Neuronal stem cell (in vitro differentiated cells): ENCODE measurements at regions not wholly inside any gene's neighbourhood (a gene's known extent, or its start where the extent isn't known, plus 50 kb on each side); places are given as distances from the start of the nearest gene placed in this dataset.

Source experiments
- DNase-seq: peaks from one replicate; pipeline ENCODE4 v3.0.0-alpha.2; 2013; ENCODE audit warnings: low spot score
- H2AFZ ChIP-seq: one replicate; pipeline ENCODE4 v1.6.1; 2013; ENCODE audit warnings: mild to moderate bottlenecking, low read length, inconsistent platforms
- H2AK5ac ChIP-seq: 2 replicates; pipeline ENCODE4 v1.6.1; 2013; ENCODE audit warnings: low read depth, mild to moderate bottlenecking, inconsistent platforms, low read length, moderate library complexity, mixed read lengths
- H2BK120ac ChIP-seq: 2 replicates; pipeline ENCODE4 v1.6.1; 2013; ENCODE audit warnings: low read depth, mild to moderate bottlenecking, inconsistent platforms, low read length, moderate library complexity, mixed read lengths
- H2BK12ac ChIP-seq: one replicate; pipeline ENCODE4 v1.6.1; 2013; ENCODE audit warnings: low read length, inconsistent platforms
- H2BK15ac ChIP-seq: 2 replicates; pipeline ENCODE4 v1.6.1; 2013; ENCODE audit warnings: mild to moderate bottlenecking, low read length, inconsistent platforms, mixed read lengths
- H2BK5ac ChIP-seq: one replicate; pipeline ENCODE4 v1.6.1; 2013; ENCODE audit warnings: inconsistent platforms, mild to moderate bottlenecking, low read length, moderate library complexity
- H3K14ac ChIP-seq: one replicate; pipeline ENCODE4 v1.6.1; 2013; ENCODE audit warnings: low read length, inconsistent platforms
- H3K18ac ChIP-seq: 2 replicates; pipeline ENCODE4 v1.6.1; 2013; ENCODE audit warnings: low read length, inconsistent platforms
- H3K23ac ChIP-seq: 2 replicates; pipeline ENCODE4 v1.6.1; 2013; ENCODE audit warnings: low read depth, mild to moderate bottlenecking, mixed read lengths, low read length, inconsistent platforms; ENCODE audit not compliant: poor library complexity
- H3K27ac ChIP-seq: replicated peaks from 3 replicates; pipeline ENCODE4 v1.5.1; 2013; ENCODE audit warnings: low read length, inconsistent platforms
- H3K27me3 ChIP-seq, 3 experiments: 2 replicates each; pipeline ENCODE4 v1.6.1; 2013; ENCODE audit warnings: low read length in 3 of 3, mild to moderate bottlenecking in 2 of 3, inconsistent platforms in 1 of 3, low read depth in 1 of 3, mixed read lengths in 1 of 3, moderate library complexity in 1 of 3; ENCODE audit not compliant: control insufficient read depth in 3 of 3, insufficient read depth in 3 of 3
- H3K36me3 ChIP-seq, 2 donors: replicated peaks in 1 of 2; 2 replicates each; pipeline ENCODE4 v1.6.1; 2013; ENCODE audit warnings: low read length in 2 of 2; ENCODE audit not compliant: control insufficient read depth in 2 of 2, insufficient read depth in 2 of 2
- H3K4ac ChIP-seq: 2 replicates; pipeline ENCODE4 v1.6.1; 2013; ENCODE audit warnings: inconsistent platforms, mild to moderate bottlenecking, low read length, moderate library complexity
- H3K4me1 ChIP-seq, 2 donors: 1 replicate in 1 of 2; 2 replicates in 1 of 2; pipeline ENCODE4 v1.6.1; 2013; ENCODE audit warnings: low read length in 2 of 2, low read depth in 1 of 2; ENCODE audit not compliant: control insufficient read depth in 2 of 2, insufficient read depth in 1 of 2
- H3K4me2 ChIP-seq: one replicate; pipeline ENCODE4 v1.6.1; 2013; ENCODE audit warnings: mild to moderate bottlenecking, low read length, inconsistent platforms; ENCODE audit not compliant: insufficient read depth, poor library complexity, severe bottlenecking
- H3K4me3 ChIP-seq, 2 donors: 2 replicates each; pipeline ENCODE4 v1.5.1; 2013; ENCODE audit warnings: low read length in 2 of 2, mild to moderate bottlenecking in 2 of 2, inconsistent platforms in 1 of 2, moderate library complexity in 1 of 2
- H3K79me1 ChIP-seq: one replicate; pipeline ENCODE4 v1.6.1; 2013; ENCODE audit warnings: low read depth, mild to moderate bottlenecking, inconsistent platforms, low read length, moderate library complexity
- H3K9ac ChIP-seq: one replicate; pipeline ENCODE4 v1.6.1; 2013; ENCODE audit warnings: mild to moderate bottlenecking, low read depth, low read length, inconsistent platforms; ENCODE audit not compliant: poor library complexity
- H3K9me3 ChIP-seq, 2 donors: replicated peaks in 1 of 2; 2 replicates each; pipeline versions ENCODE3 to v1.6.1; 2013; ENCODE audit warnings: low read length in 2 of 2, mild to moderate bottlenecking in 2 of 2, inconsistent platforms in 1 of 2, low read depth in 1 of 2, mixed read lengths in 1 of 2, moderate library complexity in 1 of 2; ENCODE audit not compliant: control insufficient read depth in 2 of 2, insufficient read depth in 1 of 2
- H4K8ac ChIP-seq: one replicate; pipeline ENCODE4 v1.6.1; 2013; ENCODE audit warnings: low read depth, mild to moderate bottlenecking, inconsistent platforms, low read length, moderate library complexity
- H4K91ac ChIP-seq: one replicate; pipeline ENCODE4 v1.6.1; 2013; ENCODE audit warnings: low read length, low read depth, mild to moderate bottlenecking, inconsistent platforms; ENCODE audit not compliant: poor library complexity
- WGBS, 2 donors: extraction: QIAGEN DNeasy Blood & Tissue Kit; methylation state at CpG; one replicate each; pipeline ENCODE4 v1.1.7; 2013; ENCODE audit warnings: missing lambda C conversion rate in 2 of 2, mixed read lengths in 1 of 2; ENCODE audit not compliant: insufficient read length in 2 of 2, insufficient replicate concordance in 1 of 2; ENCODE audit errors: extremely low coverage in 2 of 2; 5-methylcytosine and 5-hydroxymethylcytosine counted together

- H2BK120ac ChIP-seq, result no peak overlapping the region
- H3K79me1 ChIP-seq, result no peaks in the 10 kb centered on the region
- no peaks in the 10 kb centered on the region for H3K36me3 ChIP-seq
- H3K4me2 ChIP-seq, result no peak overlapping the region
- no peak overlapping the region for H3K18ac ChIP-seq
- no peaks in the 10 kb centered on the region for H3K9me3 ChIP-seq
- H3K4me3 ChIP-seq, result no peak overlapping the region
- WGBS, 2 donors, result no CpG with 5 or more reads among the region's 3 CpGs
- DNase-seq, result no peak
- H2BK12ac ChIP-seq, result no peak overlapping the region
- H3K27me3 ChIP-seq, result no peaks in the 10 kb centered on the region
- H3K4me1 ChIP-seq, result no peaks in the 10 kb centered on the region
- H2AFZ ChIP-seq, result no peak overlapping the region
- H2BK15ac ChIP-seq, result no peak overlapping the region
- H3K4ac ChIP-seq, result no peak overlapping the region
- H3K27ac ChIP-seq, result no peak overlapping the region
- H3K9ac ChIP-seq, result no peak overlapping the region
- no peak overlapping the region for H3K23ac ChIP-seq
- no peak overlapping the region for H4K8ac ChIP-seq
- H2BK5ac ChIP-seq, result no peak overlapping the region
- no peak overlapping the region for H2AK5ac ChIP-seq
- no peak overlapping the region for H3K14ac ChIP-seq
- no peak overlapping the region for H4K91ac ChIP-seq
These were observed 260.7 kb downstream of the POLR1F start for GRCh38 chr7:19448091-19448490.

GRCh38 chr7:19442016-19442785 is 266.6 kb downstream of the POLR1F start:
- H2BK12ac ChIP-seq, result no peak overlapping the region
- no peak overlapping the region for H3K9ac ChIP-seq
- no peaks in the 10 kb centered on the region for H3K36me3 ChIP-seq
- no peaks in the 10 kb centered on the region for H3K79me1 ChIP-seq
- no peak overlapping the region for H3K18ac ChIP-seq
- no peak overlapping the region for H4K8ac ChIP-seq
- no peak overlapping the region for H2BK5ac ChIP-seq
- no peak overlapping the region for H3K4me2 ChIP-seq
- no peaks in the 10 kb centered on the region for H3K27me3 ChIP-seq
- H3K23ac ChIP-seq, result no peak overlapping the region
- no peak overlapping the region for H2AK5ac ChIP-seq
- no peak overlapping the region for H3K4ac ChIP-seq
- H2AFZ ChIP-seq, result no peak overlapping the region
- DNase-seq, result peak; percentile 14
- no peak overlapping the region for H3K4me3 ChIP-seq
- no peak overlapping the region for H2BK120ac ChIP-seq
- no CpG with 5 or more reads among the region's 4 CpGs for WGBS, 2 donors
- H3K14ac ChIP-seq, result no peak overlapping the region
- H3K9me3 ChIP-seq, result no peaks in the 10 kb centered on the region
- no peaks in the 10 kb centered on the region for H3K4me1 ChIP-seq
- no peak overlapping the region for H4K91ac ChIP-seq
- no peak overlapping the region for H2BK15ac ChIP-seq
- H3K27ac ChIP-seq, result no peak overlapping the region

GRCh38 chr7:19439517-19439916 is 269.3 kb downstream of the POLR1F start:
- Histone ChIP-seq H3K4ac (no peak overlapping the region), H3K18ac (no peak overlapping the region), H3K14ac (no peak overlapping the region), H2BK120ac (no peak overlapping the region), H3K23ac (no peak overlapping the region), H4K91ac (no peak overlapping the region), H3K9ac (no peak overlapping the region), H4K8ac (no peak overlapping the region), H3K27ac (no peak overlapping the region), H3K27me3 (no peaks in the 10 kb centered on the region), H2AFZ (no peak overlapping the region), H2BK15ac (no peak overlapping the region), H3K36me3 (no peaks in the 10 kb centered on the region), H2BK5ac (no peak overlapping the region), H3K4me2 (no peak overlapping the region), H3K9me3 (no peaks in the 10 kb centered on the region), H3K4me1 (no peaks in the 10 kb centered on the region), H3K79me1 (no peaks in the 10 kb centered on the region), H2BK12ac (no peak overlapping the region), H2AK5ac (no peak overlapping the region), H3K4me3 (no peak overlapping the region)
- DNase-seq, result no peak
- WGBS, 2 donors, result no CpG with 5 or more reads among the region's 3 CpGs

- no peak overlapping the region for H2BK12ac ChIP-seq
- no peak overlapping the region for H4K8ac ChIP-seq
- no peak overlapping the region for H2BK15ac ChIP-seq
- no peak overlapping the region for H3K27ac ChIP-seq
- H3K4me3 ChIP-seq, result no peak overlapping the region
- no peaks in the 10 kb centered on the region for H3K9me3 ChIP-seq
- H2AK5ac ChIP-seq, result no peak overlapping the region
- no peak overlapping the region for H3K23ac ChIP-seq
- WGBS, 2 donors, result no CpG with 5 or more reads among the region's 1 CpG
- no peak overlapping the region for H2BK5ac ChIP-seq
- no peaks in the 10 kb centered on the region for H3K4me1 ChIP-seq
- no peaks in the 10 kb centered on the region for H3K27me3 ChIP-seq
- no peak overlapping the region for H4K91ac ChIP-seq
- no peaks in the 10 kb centered on the region for H3K36me3 ChIP-seq
- H3K9ac ChIP-seq, result no peak overlapping the region
- no peaks in the 10 kb centered on the region for H3K79me1 ChIP-seq
- no peak overlapping the region for H3K18ac ChIP-seq
- no peak overlapping the region for H3K4ac ChIP-seq
- DNase-seq, result no peak
- H2BK120ac ChIP-seq, result no peak overlapping the region
- no peak overlapping the region for H3K4me2 ChIP-seq
- no peak overlapping the region for H2AFZ ChIP-seq
- H3K14ac ChIP-seq, result no peak overlapping the region
These were observed 271.4 kb downstream of the POLR1F start for GRCh38 chr7:19437446-19437845.
